ENCODE measurements at regions not wholly inside any gene's neighbourhood (a gene's known extent, or its start where the extent isn't known, plus 50 kb on each side); places are given as distances from the start of the nearest gene placed in this dataset.
A peak's percentile ranks its signal among the peaks of the same experiment; 100 is the strongest.

GRCh38 chr4:55758066-55758465 is 61.5 kb upstream of the EXOC1L start:
- Mint-ChIP-seq H3K36me3 (ENCODE audit: insufficient read depth in 2 of 2) (no peaks in the 10 kb centered on the region), H3K27me3 (ENCODE audit: low read depth) (no peaks in the 10 kb centered on the region), H3K9me3 (no peaks in the 10 kb centered on the region), H3K4me1 (ENCODE audit: low read depth) (peaks cover 22% of the 10 kb centered on the region), H3K4me3 (peak overlapping the region in 1 of 2 donors; percentile 68), H3K27ac (peak overlapping the region; percentile 80)
- ATAC-seq (replicated peaks in 1 of 2): peak; percentile 63 to 78
- no peak for DNase-seq

- Mint-ChIP-seq H3K4me1 (ENCODE audit: low read depth) (peaks cover 22% of the 10 kb centered on the region), H3K36me3 (ENCODE audit: insufficient read depth in 2 of 2) (no peaks in the 10 kb centered on the region), H3K9me3 (no peaks in the 10 kb centered on the region), H3K27me3 (ENCODE audit: low read depth) (no peaks in the 10 kb centered on the region), H3K4me3 (no peak overlapping the region), H3K27ac (no peak overlapping the region)
- ATAC-seq (replicated peaks in 1 of 2) (peak; percentile 29 to 32), DNase-seq (no peak)
Observed at GRCh38 chr4:55758570-55758969, 61.0 kb upstream of the EXOC1L start.

- DNase-seq (no peak), ATAC-seq (replicated peaks in 1 of 2) (no peak)
- H3K27ac Mint-ChIP-seq: no peak overlapping the region
- H3K4me3 Mint-ChIP-seq: no peak overlapping the region
- peaks cover 5% of the 10 kb centered on the region for H3K4me1 Mint-ChIP-seq (ENCODE audit: low read depth)
- H3K36me3 Mint-ChIP-seq (ENCODE audit: insufficient read depth in 2 of 2): no peaks in the 10 kb centered on the region
- no peaks in the 10 kb centered on the region for H3K27me3 Mint-ChIP-seq (ENCODE audit: low read depth)
- H3K9me3 Mint-ChIP-seq: no peaks in the 10 kb centered on the region
Observed at GRCh38 chr4:55762819-55763218, 56.8 kb upstream of the EXOC1L start.

GRCh38 chr4:55763996-55764395 is 55.6 kb upstream of the EXOC1L start:
- Mint-ChIP-seq H3K9me3 (no peaks in the 10 kb centered on the region), H3K4me1 (ENCODE audit: low read depth) (no peaks in the 10 kb centered on the region), H3K27me3 (ENCODE audit: low read depth) (no peaks in the 10 kb centered on the region), H3K4me3 (no peak overlapping the region), H3K36me3 (ENCODE audit: insufficient read depth in 2 of 2) (no peaks in the 10 kb centered on the region), H3K27ac (no peak overlapping the region)
- ATAC-seq (replicated peaks in 1 of 2): no peak
- DNase-seq: no peak

GRCh38 chr4:55765070-55765469 is 54.5 kb upstream of the EXOC1L start:
- Mint-ChIP-seq H3K27ac (no peak overlapping the region), H3K4me3 (no peak overlapping the region), H3K4me1 (ENCODE audit: low read depth) (no peaks in the 10 kb centered on the region), H3K36me3 (ENCODE audit: insufficient read depth in 2 of 2) (no peaks in the 10 kb centered on the region), H3K27me3 (ENCODE audit: low read depth) (no peaks in the 10 kb centered on the region), H3K9me3 (no peaks in the 10 kb centered on the region)
- no peak for DNase-seq
- ATAC-seq (replicated peaks in 1 of 2): no peak

- no peak overlapping the region for H3K27ac Mint-ChIP-seq
- no peak overlapping the region for H3K4me3 Mint-ChIP-seq
- no peaks in the 10 kb centered on the region for H3K4me1 Mint-ChIP-seq (ENCODE audit: low read depth)
- no peaks in the 10 kb centered on the region for H3K36me3 Mint-ChIP-seq (ENCODE audit: insufficient read depth in 2 of 2)
- ATAC-seq (replicated peaks in 1 of 2) (no peak), DNase-seq (no peak)
- H3K9me3 Mint-ChIP-seq: no peaks in the 10 kb centered on the region
- no peaks in the 10 kb centered on the region for H3K27me3 Mint-ChIP-seq (ENCODE audit: low read depth)
Observed at GRCh38 chr4:55768291-55768690, 51.3 kb upstream of the EXOC1L start.
